ENCODE measurements at regions not wholly inside any gene's neighbourhood (a gene's known extent, or its start where the extent isn't known, plus 50 kb on each side); places are given as distances from the start of the nearest gene placed in this dataset.

GRCh38 chr5:24906689-24907088, 261.9 kb upstream of the CDH10 start:
- no peak for TF ChIP-seq CTCF (IDR thresholded peaks at IDR 0.05; ENCODE audit: insufficient read depth, low read length, poor library complexity, severe bottlenecking)
- no peak for TF ChIP-seq EZH2phosphoT487 (conservative IDR thresholded peaks at IDR 0.05; ENCODE audit: low read length)

All from SU-DHL-6 (cell line).